Stimulated activated CD4-positive, alpha-beta T cell treated with anti-CD3 and anti-CD28 coated beads, Interleukin-2, amount 100 ng/mL, for 48 hours (primary cell): ENCODE measurements at regions not wholly inside any gene's neighbourhood (a gene's known extent, or its start where the extent isn't known, plus 50 kb on each side); places are given as distances from the start of the nearest gene placed in this dataset.

Source experiments
- DNase-seq, 2 donors: peaks; one replicate each; pipeline ENCODE4 v3.0.0-alpha.2; 2020

- DNase-seq: no peak
Measured at GRCh38 chr11:112470355-112470754, 209.7 kb upstream of the PLET1 start.

DNA sequence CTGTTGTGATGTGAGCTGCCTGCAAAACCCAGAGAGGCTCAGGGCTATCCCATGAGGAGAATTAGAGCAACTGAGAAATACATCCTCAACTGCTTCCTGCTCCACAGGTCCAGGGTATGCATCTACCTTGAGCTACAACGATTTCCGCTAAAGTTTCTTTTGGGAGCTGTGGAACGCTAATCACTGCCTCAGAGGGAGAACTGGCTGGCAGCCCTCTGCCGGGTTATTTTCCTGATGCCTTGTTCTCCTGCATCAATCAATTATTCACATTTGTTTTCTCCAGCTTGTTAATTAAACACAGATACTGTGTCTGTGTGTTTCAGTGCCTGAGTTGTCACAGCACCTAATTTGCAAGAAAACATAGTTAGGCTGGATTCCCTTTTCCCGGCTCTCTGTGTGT is 211.1 kb upstream of the PLET1 start:
- no peak for DNase-seq

DNA sequence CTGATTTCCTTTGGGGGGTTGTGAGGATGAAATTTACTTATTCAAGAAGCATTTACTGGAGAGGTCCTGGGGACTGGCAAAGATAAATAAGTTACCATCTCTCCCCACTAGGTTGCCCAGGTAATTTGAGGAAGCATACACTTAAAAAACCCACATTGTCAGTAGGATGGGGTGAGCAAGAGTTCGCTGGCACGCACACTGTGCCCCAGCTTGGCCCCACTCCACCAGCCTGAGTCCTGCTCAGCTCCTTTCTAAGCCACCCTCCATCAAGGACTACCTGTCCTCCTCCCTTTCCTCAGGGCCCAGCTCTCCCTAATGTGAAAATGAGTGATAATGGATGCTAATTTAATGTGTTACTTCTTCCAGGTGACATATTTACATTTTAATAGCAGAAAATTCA is 216.5 kb upstream of the PLET1 start:
- DNase-seq: no peak

DNA sequence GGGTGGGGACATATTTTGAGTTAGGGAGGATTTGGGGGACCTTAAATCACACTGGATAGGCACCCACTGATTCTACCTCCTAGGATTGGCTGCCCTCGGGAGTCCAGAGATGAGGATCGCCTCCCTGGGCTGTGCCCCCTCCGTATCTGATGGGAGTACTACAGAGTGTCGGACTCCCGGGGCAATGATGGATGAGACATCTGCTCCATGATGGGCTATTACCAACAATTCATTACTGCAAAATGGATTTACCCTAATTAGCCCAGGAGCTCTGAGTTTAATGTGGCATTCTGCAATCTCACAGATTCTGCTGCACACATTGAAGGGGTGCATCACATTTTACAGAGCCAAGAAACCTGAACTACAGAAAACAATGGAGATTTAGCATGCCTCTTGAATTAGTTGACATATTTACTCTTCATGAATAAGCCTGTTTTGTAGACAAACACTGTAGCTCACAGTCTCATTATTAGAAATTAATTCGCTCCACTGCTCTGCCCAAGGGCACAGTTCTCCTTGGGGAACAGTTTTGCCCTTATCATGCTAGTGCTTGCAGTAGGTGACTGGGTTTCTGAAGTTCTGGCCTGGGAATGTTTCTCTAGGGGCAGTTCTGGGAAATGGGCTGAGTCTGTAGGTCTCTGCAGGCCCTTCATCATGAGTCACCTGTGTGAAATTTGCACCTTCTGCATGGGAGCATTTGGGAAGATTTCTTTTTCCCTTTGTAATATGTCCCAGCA is 217.1 kb upstream of the PLET1 start:
- no peak for DNase-seq

DNA sequence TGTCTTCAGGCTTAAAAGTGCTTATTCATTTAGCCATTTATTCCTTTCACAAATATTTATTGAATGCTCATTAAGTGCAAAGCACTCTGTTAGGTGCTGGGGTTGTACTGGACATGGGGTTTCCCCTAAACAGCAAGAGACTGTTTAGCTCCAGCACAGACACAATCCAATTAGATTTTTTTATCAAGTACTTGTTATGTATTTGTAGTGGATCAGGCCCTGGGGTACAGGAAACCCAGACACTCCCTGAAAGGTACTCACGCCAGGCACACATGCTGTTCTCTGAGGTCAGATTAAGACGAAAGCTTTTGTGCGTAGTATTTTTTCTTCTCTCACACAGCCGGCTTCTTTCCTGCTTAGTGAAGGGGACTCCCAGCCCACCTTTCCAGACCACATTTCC is 218.1 kb upstream of the PLET1 start:
- DNase-seq: no peak

GRCh38 chr11:112481431-112481830 is 220.8 kb upstream of the PLET1 start:
- DNase-seq: no peak

GRCh38 chr11:112481893-112482292 is 221.2 kb upstream of the PLET1 start:
- DNase-seq: no peak

DNA sequence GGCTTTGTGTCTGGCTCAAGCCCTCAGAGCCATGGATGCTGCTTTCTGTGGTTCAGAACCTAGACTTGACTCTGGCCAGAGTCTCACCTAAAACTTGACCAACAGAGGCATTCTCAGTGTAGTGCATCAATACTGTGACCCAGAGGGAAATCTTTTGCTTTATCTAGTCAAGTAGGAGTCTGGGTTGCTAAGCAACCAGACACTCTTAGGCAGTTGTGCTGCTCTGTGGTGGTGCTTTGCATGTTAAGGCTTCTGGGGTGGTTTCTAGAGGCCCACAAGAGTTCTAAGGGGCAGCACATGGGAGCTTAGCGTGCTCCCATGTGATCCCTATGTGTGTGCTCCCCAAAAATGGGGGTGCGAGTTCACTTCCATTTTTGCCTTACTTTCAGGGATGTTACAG is 224.6 kb upstream of the PLET1 start:
- DNase-seq: no peak

GRCh38 chr11:112497826-112498225 is 237.2 kb upstream of the PLET1 start:
- no peak for DNase-seq

DNA sequence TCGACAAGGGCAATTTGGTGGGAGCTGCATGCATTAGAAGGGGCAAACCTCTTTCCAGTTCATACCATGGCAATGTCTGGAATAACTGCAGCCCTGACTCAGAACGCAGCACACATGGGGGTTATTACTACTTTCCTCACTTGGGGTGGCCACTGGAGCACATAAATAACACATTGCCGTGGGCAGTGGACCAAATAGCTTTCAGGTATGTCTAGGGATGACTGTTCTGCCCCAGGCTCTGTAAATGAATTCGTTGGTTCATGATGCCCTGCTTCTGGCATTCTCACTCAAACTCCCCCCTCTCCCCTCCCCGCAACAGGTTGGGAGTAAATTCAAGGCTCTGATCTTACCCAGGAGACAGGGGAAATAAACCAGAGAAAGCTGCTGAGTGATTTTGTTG is 238.0 kb upstream of the PLET1 start:
- no peak for DNase-seq

DNA sequence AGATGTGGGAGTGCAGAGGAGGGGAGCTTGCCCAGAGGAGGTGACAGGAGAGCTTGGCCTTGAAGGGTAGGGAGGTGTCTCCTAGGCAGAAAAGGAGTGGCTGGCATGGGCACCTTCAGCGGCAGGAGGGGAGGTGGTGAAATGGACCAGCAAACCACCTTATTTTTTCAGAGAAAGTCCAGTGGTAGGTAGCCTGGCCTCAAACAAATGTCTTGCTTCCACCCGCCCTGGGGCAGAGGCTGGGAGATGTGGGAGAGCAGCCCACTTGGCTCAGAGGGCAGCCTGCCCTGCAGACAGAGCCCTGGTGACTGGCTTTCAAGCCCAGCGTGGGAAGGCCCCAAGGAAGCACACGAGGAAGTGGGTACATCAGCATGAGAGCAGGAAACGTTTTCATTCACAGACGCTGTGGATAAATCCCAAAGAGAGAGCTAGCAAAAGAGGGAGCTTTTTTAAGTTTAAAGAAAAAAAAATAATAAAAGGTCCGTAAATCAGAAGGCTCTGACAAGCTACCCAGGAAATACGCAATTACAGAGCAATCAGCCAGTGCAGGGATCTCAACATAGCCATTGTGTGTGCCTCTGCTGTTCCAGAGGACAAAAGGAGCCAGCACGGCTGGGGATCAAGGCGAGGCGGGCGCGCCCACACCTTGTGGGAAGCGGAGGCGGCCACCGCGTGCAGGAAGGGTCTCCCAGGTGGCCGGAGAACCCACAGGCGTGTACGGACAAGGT is 238.7 kb upstream of the PLET1 start:
- no peak for DNase-seq

DNA sequence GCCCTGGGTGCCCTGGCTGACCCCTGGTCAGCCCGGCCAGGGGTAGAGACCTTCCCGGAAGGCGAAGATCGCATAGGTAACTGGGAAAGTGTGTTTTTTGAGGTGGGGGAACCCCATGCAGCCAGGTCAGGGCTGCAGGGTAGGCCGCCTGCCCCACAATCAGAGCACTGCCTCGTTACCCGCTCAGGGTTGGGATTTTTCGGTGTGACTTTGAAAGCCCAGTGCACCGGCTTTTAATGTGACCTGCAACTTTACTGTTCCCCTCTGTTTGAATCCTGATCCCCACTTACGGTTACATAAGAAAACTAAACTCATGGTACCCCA is 239.2 kb upstream of the PLET1 start:
- no peak for DNase-seq

GRCh38 chr11:112503410-112503809 is 242.8 kb upstream of the PLET1 start:
- no peak for DNase-seq

DNA sequence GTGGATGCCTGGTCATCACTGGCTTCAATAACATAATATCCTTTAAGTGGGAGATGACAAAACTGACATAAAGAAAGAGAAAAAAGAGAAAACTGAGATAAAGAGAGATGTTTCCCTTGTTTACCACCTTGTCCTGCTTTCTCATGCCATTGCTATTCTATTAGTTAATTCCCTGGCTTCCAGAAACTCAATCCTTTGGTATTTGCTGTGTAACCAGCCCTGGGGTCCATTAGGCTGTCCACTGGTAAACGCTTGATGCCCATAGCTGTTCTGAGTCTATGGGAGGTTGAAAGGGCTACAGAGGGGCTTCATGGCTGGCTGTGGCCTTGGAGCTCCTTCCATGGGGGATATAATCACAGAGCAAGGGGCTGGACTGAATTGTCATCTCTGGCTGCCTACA is 243.4 kb upstream of the PLET1 start:
- no peak for DNase-seq

DNA sequence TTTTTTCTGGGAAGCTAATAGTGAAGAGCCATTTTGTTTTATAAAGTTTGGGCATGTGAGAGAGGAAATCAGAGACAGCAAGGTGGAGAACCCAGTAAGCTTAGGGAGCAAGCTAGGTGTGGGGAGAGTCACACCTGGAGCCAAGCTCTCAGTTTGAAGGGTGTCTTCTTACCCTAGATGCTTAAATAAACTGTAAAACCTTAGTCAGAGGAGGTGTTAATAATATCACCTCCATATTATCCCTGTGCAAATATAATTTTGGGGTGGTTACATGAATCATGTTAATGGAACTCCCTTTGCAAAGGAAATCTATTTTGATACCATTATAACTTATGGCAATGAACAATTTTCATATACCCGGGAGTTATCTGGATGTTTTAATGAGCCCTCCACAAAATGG is 246.2 kb upstream of the PLET1 start:
- DNase-seq: no peak

DNA sequence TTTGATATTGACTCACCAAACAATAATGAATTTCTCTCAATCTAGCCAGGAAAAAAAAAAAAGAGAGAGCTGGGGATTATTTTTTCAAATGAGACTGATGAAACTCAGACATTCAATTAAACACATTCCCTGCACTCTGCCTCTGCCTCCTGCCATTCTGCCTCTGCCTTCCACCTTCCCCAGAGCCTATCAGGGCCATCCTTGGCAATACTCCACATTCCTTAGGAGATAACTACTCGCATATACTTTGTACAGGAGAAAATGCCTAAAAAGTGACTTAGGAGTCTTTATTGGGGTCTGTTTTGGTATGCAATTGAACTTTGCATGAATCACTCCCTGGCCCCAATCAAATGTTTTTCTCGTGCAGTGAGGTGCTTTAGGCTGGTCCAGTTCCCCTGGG is 246.6 kb upstream of the PLET1 start:
- no peak for DNase-seq

- DNase-seq: no peak
Measured at GRCh38 chr11:112508750-112509149, 248.1 kb upstream of the PLET1 start.

GRCh38 chr11:112509300-112509699 is 248.6 kb upstream of the PLET1 start:
- no peak for DNase-seq

DNA sequence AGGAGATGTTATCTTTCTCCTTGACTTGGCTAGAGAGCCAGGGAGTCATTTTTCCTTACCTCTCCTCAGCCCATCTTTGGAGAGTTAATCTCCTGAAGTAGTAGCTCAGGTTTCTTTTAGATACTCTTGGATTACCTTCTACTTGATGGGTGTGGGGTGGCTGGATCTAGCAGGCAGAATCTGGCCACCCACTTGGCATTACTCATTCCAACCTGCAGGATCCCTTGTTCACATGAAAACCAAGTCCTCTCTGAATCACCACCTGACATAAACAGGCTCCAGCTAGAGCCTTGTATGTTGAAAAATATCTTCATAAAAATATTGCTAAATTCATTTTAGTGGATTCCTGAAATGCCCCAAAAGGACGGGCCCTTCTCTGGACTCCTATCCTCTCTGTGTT is 250.6 kb upstream of the PLET1 start:
- DNase-seq: no peak

DNA sequence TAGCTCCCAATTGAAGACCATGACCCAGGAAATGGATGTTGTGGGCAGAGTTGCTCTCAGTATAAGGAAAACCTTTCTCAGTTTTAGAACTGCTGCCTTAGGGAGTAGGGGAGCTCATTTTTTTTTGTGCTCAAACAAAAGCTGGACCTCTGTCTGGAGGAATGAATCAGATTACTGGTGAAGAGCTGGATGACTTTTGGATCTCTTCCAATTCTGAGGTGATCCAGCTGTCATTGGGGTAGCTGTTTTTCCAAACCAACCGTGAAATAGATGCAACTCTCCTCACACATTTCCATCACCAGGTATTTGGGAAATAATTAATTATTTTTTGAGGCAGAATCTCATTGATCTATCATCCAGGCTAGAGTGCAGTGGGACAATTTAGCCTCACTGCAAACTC is 251.3 kb upstream of the PLET1 start:
- DNase-seq: no peak

- no peak for DNase-seq
Measured at GRCh38 chr11:112513417-112513816, 252.8 kb upstream of the PLET1 start.

DNA sequence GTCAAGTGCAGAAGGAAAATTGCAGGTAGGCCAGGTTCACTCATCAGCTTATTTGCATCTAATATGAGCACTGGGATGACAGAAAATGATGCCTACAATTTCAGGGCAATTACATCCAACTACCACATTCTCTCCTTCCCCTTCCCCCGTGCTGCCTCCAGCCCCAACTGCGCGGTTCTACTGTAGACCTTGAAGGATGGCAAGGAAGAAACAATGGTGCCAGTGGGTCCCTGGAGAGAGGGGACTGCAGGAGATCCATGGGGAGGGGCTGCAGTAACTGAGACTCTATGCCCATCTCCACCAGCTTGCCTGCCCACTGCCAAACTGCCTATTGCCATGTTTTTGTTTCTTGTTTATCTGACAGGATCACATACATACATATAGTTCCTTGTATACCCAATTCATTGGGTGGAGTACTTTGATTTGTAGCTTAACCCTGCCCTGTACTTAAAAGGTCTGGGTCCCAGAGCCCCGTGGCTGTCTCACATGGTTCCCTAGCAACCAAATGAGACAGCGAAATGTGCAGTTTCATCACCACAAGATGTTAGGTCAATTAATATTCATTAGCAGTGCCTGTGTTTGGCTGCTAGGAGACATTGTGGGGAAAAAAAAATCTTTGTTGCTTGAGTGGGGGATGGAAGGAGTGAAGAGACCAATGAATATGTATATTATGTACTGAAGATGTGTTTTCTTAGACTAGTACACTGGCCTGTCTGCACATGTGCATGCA is 253.5 kb upstream of the PLET1 start:
- DNase-seq: no peak

GRCh38 chr11:112516261-112516660 is 255.6 kb upstream of the PLET1 start:
- DNase-seq: no peak

GRCh38 chr11:112516755-112517154 is 256.1 kb upstream of the PLET1 start:
- no peak for DNase-seq
